ENCODE measurements at regions not wholly inside any gene's neighbourhood (a gene's known extent, or its start where the extent isn't known, plus 50 kb on each side); places are given as distances from the start of the nearest gene placed in this dataset.

DNA sequence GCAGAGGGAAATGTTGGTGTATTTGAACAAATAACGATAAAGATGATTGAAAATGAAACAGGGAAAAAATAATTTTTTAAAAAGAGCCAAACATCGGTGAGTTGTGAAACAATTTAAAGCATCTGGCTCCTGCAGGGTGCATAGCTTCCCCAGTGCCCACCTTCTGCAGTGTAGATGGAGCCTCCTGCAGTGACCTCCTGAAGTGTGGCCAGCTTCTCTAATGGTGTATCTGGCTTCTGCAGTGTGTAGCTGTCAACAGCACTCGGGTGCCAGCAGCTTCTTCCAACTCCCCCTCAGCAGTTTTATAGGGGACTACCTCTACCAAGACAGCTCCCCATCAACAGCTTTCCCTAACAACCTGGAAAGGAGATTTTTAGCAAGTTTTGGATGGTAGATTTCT lies 279.4 kb upstream of the SEMA6A start:
- DNase-seq (ENCODE audit: low read depth): no peak

DNA sequence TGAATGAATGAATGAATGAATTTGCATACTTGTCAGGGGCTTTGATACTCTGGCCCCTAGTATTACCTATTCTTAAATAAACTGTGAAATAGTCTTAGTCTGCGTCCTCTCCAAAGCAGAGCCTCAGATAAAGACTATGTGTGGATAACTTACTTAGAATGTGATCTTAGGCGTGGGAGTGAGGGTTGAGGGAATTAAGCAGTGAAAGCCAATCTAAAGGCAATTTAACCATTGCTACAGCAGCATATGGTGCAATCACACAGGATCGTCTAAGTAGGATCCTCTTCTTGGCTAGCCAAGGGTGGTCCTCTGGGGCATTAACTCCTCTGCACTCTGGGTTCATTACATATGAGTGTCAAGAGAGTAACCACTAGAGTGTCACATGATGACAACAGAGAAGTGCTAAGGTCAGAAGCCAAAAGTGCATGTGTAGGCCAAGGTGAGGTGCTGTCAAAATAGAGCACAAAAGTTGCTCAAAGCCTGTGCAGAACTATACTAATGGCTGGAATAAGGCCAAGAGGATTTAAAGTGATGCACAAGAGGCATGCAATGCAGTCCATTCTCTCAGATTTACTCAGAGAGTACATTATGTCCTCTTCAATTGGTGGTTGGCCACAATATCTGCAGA lies 274.4 kb upstream of the SEMA6A start:
- DNase-seq (ENCODE audit: low read depth): no peak

DNA sequence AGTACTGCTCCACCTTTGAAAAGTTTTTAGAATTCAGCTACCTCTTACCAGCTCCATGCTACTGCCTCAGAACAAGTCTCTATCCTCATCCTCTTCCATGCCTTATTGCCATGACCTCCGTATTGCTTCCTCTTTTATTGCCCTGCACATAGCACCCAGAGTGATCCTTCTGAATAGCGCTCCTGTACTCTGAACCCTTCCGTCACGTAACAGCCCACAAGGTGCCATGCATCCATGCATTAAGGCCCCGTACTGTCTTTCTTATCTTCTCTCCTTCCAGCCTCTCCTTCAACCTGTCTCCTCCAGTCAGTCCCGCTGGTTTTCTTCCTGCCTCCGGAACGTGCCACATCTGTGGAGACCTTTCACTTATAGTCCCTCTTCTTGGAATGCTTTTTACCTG lies 273.3 kb upstream of the SEMA6A start:
- no peak for DNase-seq (ENCODE audit: low read depth)

DNA sequence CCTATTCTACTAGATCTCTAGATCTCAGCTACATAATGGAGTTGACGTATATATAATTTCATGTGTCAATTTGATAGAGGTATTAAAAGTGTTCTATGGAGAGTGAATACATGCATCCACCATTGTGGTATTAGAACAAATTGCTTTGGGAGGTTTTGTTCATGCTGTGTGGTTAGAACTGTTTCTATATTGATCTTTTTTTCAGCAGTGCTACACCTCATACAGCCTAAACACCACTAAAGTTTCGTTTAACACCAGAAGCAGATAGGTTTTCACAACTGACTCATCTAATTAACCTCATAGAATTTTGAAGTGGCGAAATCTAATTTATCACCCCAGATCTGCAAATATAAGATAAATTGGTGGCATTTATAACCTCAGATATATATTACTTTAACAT lies 269.4 kb upstream of the SEMA6A start:
- no peak for DNase-seq (ENCODE audit: low read depth)

DNA sequence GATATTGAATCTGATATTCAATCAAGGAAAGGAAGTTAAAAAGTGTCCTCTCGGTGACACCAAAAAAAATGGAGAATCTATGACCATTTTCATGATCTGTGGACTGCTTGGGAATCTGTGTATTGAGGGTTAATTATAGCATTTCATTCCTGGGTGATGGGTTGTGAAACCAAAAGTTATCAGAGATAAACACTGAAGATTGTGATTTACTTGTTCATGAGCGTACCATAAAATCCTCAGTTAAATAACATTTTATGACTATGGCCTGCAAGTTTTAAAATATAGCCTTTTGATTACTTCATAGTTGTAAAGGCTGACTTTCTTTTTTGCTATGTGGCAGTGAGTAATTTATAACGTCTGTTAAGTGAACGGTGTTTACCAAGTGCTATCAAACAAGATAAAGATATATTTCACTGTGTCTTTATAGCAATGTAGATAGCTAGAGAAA lies 267.9 kb upstream of the SEMA6A start:
- no peak for DNase-seq (ENCODE audit: low read depth)

DNA sequence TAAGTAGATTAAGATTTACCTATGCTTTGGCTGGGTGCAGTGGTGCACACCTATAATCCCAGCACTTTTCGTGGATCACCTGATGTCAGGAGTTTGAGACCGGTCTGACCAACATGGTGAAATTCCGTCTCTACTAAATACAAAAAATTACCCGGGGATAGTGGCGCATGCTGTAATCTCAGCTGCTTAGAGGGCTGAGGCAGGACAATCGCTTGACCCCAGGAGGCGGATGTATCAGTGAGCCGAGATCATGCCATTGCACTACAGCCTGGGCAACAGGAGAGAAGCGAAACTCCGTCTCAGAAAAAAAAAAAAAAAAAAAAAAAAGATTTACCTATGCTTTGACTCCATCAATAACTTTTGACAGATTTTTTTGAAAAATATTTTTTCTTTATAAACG lies 267.1 kb upstream of the SEMA6A start:
- no peak for DNase-seq (ENCODE audit: low read depth)

DNA sequence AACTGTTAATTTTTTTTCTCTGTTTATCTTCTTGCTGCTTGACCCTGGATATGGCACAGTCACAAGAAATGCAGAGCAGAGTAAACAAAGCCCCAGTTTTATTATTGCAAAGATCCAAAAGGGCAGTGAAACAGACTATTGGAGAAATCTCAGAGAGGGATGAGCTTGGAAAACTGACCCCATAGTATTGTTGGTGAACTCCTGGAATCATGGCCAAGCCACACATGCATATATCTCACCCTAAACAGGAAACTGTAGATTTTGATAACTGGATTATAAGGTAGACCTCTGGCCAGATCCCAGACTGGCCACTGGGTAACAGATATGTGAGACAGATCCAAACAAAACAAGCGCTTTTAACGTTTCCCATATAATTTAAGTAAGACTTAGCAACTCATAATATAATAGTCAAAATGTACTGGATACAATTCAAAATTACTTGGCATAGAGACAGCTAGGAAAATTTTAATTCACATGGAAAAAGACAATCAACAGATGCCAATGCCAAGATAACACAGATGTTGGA lies 263.5 kb upstream of the SEMA6A start:
- no peak for DNase-seq (ENCODE audit: low read depth)

DNA sequence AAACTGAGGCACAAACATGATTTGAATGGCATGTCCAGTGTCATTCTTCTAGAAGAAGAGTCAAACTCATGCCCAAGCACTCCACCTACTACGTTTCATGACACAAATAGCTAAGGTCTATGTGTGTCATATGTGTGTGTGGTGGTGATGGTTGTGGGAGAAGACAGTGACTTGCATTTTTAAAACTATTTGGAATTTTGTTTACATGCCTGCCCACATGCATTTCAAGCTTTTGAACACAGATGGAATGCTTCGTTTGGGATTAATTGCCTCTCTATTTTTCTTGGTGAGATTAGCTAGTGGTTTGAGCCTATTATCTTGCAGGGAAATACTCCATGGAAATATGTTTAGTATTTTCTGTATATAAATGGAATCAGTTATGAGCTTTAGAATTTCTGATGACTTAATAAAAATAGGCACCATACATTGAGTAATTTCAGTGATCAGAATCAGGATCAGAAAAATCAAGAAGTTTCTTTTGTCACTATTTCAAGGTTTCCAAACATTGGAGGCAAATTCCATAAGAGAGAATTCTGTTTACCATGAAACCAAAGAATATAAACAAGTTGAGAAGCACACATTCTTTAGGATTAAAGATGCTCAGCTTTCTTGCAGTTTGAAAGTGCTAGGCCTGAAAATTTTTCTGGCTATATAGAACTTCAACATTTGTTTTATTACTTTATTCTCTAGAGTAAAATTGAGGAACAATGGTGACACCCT lies 260.3 kb upstream of the SEMA6A start:
- DNase-seq (ENCODE audit: low read depth): no peak

DNA sequence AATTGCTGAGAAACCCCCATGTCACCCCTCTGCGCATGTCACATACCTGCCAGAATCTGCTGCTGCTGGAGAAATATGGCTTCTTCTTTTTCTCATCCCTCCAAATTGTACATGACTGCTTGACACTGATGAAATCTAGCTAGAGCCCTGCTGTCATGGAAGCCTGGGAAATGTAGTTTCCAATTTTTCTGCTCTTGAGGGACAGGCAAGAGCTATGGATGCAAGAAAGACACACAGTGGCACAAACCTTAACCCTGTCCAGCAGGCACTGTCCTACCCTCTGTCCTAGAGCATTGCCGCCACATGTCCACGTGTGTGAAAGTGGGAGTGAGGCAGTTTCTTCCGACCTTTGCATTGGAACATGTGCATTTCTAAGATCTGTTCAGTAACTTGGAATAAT lies 255.5 kb upstream of the SEMA6A start:
- no peak for DNase-seq (ENCODE audit: low read depth)

DNA sequence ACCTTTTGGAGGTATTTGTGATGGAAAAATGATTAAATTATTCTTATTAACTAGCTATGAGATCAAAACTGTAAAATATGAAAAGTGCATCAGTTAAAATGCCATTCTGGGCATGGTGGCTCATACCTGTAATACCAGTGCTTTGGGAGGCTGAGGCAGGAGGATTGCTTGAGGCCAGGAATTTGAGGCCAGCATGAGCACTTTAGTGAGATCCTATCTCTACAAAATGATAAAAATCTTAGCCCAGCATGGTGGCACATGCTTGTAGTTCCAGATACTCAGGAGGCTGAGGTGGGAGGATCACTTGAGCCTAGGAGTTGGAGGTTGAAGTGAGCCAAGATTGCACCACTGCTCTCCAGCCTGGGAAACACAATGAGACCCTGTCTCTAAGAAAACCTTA lies 252.5 kb upstream of the SEMA6A start:
- no peak for DNase-seq (ENCODE audit: low read depth)

DNA sequence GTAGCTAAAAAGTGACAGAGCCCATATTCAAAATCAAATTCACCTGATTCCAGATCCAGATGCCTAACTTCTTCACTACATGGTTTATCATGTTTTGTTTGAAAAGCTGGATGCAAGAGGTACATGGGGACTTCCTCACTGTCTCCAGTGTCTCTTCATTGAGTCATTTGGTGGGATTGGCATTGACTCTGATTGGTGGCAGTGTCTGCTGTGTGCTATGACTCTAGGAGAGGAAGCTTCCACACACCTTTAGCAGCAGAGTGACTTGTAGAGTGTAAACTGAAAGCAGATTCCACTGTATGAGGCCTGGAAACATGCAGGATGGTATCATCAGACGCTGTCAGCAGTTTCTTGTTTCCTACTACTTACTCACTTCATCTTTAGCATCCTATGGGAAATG lies 250.9 kb upstream of the SEMA6A start:
- no peak for DNase-seq (ENCODE audit: low read depth)

DNA sequence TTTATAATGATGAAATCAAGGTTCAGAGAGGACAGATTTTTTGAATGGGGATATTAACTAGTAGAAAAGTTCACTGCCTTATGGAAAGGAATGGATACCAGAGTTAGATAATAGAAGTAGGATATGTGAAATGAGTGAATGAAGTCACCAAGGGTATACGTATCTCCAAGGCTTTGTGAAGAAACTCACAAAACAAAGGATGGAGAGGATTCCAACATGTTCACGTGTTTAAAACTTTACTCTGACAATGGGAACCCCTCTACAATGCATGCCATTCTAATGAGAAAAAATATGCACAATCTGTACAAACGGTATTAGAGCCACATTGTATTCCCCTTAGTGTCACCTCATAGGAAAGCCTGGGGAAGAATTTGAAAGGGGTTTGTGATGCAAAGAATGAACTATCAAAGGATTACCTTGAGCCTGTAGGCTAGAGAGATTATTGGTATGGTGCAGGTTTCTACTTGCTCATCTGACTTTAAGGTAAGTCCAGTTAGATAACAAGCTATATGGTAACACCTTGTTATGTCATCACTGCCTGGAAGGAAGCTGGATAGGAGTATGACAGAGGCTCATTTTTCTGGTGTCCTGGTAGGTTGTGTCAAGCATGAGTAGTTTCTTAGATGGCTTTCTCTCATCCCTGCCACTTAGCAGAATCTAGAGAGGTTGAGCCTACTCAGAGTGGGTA lies 250.3 kb upstream of the SEMA6A start:
- no peak for DNase-seq (ENCODE audit: low read depth)

DNA sequence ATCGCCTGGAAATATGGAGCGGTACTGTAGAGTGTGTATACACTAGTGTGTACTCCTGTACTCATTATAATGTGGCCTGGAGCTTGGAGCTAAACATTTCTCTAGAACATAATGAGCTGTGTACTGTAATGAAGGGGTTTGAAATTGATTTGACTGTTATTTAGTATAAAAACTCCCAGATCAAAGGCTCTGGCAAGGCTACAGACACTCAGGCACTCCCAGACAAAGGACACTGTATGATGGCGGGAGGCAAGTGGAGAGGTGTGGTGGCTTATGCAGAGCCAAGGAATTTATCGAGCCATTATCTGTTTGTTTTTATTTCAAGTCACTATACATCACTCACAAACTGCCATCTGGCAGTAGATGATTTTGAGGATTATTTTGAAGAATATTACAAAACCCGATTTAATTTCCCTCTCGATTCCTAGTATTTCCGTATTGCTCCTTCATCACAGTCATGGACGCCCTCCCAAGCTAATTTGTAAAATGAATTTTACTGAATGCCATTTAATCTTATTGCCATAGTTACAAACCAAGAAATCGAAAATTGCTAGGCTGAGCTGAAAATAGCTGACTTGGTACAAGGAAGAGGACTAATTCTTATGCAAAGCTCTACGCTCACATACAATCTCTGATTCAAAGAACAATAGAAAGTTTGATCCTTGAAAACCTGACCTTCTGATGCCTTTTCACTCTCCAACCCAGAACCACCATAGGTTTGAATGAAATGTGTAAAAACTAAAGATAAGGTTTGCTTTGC lies 240.2 kb upstream of the SEMA6A start:
- no peak for DNase-seq (ENCODE audit: low read depth)

DNA sequence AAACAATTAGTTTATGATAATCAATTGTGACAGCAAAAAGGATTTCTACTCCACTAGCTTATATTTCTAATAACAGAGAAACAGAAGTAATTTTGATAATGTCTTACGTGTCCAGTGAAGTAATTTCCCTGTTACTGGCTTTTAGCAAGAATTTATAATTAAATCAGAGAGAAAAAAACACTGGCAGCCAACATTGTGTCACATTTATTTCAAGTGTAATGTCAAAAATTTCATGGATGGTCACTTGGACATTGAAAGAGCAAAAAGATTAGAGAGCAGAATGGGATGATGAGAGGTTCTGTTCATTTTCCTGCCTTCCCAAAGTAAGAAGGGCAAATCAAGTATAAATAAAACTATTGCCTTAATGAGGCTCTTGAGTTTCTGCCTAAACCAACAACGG lies 239.3 kb upstream of the SEMA6A start:
- DNase-seq (ENCODE audit: low read depth): no peak

DNA sequence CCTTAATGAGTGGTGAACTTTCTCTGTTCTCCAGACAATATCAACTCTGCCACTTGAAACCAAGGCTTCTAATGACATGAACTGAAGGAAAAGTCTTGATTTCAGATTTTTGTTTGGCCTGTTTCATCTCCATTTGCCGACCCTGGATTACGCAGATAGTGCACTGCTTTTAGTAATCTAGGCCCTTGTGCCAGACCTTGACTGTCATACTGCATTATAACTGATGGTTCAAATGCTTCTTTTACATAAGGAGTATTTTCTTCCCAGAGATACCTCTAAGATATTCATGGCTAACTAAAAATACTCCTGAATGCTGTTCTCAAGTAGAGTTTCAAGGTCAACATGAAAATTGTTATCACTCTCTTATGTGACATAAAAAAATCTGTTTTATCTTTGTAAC lies 238.7 kb upstream of the SEMA6A start:
- DNase-seq (ENCODE audit: low read depth): no peak

DNA sequence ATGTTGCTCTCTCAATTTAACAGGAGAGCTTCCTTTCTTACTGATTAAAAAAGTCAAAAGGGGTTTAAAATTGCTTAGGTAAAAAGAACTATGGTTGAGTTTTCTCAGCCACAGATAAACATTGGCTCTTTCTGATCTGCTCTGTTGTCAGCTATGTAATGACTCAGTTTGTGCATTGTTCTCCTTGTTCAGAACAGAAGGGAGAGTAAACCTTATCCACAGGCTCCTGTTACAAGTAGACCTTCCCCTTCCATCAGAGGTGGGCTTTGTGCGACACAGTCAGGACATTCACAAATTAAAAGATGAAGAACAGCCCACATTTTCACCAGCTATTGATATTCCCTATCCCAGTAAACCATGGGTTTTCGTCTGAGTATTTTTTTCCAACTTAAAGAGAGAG lies 236.3 kb upstream of the SEMA6A start:
- DNase-seq (ENCODE audit: low read depth): no peak

DNA sequence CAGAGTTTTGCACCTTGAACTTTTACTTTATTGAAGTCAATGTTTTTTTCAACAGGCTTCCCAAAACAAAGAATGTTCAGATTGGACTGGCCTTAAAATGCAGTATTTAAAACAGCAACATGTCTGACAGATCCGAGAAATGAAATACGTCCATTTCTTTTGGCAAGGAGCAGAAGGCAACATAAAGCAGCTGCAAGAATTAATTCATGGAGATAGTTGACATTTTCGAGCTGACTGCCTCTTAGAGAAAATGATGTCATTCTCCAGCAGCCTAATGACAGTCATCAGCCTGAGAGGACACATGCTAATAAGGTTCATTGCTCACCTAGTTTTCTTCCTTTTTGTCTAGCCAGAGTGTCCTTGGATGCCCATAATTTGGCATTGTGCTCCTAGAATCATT lies 232.2 kb upstream of the SEMA6A start:
- no peak for DNase-seq (ENCODE audit: low read depth)

DNA sequence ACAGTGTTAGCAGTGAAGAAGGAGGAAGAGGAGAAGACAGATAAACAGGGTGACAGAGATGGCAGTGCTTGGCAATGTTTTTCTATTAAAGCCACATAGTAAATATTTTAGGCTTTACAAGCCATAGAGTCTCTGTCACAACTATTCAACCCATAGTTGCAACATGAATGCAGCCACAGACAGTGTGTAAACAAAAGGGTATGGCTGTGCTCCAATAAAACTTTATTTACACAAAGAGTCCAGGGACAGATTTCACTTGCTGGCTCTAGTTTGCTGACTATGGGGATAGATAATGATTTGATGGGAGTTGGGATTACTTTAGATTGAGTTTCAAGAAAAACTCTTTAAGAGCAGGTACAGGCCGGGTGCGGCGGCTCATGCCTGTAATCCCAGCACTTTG lies 224.8 kb upstream of the SEMA6A start:
- no peak for DNase-seq (ENCODE audit: low read depth)

DNA sequence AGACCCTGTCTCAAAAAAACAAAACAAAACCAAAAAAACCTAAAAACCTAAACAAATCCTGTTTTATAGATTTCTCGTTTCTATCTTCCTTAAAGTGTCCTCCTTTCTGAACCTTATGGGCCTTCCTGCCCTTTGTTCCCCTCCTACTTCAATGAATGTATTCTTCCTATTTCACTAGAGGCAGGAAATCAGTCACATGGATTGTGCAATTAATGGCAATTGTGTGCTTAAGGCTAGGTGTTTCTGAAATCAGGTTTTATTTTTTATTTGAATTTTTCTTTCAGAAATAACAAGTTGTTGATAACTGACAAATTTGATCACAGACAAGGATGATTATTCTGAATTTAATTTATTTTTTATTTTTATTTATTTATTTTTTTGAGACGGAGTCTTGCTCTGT lies 220.6 kb upstream of the SEMA6A start:
- DNase-seq (ENCODE audit: low read depth): no peak

DNA sequence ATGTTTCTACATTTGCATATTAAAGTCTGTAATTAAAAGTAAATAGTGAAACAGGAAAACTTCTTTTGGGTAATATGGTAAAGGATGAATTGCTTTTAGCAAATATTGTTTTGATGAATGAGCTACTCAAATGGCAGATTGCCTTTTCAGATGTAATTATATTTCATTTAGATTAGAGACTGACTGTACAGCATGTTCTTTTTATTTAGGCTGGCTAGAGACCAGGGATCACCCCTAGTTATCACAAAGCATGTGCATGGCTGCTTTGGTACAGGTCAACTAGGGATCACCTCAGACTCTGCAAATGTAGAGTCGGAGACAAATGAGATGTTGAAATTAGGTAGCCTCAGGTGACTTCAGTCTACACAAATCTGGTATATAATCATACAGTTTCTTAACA lies 214.9 kb upstream of the SEMA6A start:
- no peak for DNase-seq (ENCODE audit: low read depth)

DNA sequence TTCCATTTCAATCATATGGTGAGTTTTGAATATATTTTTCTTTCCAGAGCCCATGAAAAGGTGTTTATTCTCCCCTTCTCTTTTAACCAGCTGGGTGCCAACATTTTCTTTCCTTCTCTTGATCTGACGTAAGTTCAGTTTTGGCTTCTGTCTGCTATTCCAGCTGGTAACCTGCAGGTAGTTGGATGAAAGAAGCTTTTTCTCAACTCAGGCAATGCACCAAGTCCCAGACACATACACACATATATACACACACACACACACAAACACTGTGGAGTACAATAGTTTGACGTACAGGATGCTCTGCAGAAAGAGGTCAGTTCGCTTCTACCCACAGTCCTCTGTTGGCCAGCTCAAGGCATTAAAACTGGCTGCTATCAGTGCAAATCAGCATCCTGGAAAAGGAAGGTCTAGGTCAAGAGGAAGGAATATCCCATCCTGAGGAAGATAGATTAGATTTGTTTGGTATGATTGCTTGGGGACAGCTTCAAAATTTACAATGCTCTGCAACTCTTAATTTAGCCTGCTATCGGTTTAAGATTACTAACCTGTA lies 214.3 kb upstream of the SEMA6A start:
- DNase-seq (ENCODE audit: low read depth): no peak

DNA sequence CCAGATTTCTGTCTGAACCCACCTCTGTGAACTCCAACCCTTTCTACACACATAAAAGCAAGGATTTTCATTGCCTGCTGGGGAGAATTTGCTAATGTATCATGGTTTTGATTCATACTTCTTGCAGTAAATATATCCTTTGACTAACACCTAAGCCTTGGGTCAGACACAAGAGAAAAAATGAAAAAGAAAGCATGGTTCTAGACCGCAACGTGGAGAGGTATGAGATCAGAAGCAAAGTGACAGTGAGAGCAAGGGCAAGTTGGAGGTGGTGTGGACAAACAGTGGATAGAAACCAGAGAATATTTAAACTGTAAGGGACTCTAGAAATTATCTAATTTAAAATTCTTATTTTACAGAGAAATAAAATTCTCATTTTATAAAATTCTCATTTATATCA lies 212.9 kb upstream of the SEMA6A start:
- no peak for DNase-seq (ENCODE audit: low read depth)
